Trophoblast cell (in vitro differentiated cells and primary cell): ENCODE measurements at regions not wholly inside any gene's neighbourhood (a gene's known extent, or its start where the extent isn't known, plus 50 kb on each side); places are given as distances from the start of the nearest gene placed in this dataset.
A peak's percentile ranks its signal among the peaks of the same experiment; 100 is the strongest.

Source experiments
- DNase-seq, 2 donors: peaks; one replicate each; pipeline ENCODE4 v3.0.0-alpha.2; 2016
- H2AFZ ChIP-seq: 2 replicates; pipeline ENCODE4 v1.6.1; 2013; ENCODE audit warnings: low read length, moderate library complexity, mild to moderate bottlenecking; ENCODE audit not compliant: insufficient read depth, poor library complexity
- H2AK5ac ChIP-seq: 2 replicates; pipeline ENCODE4 v1.6.1; 2013; ENCODE audit warnings: mild to moderate bottlenecking, low read length
- H2BK120ac ChIP-seq: 2 replicates; pipeline ENCODE4 v1.6.1; 2013; ENCODE audit warnings: low read length, mild to moderate bottlenecking, moderate library complexity; ENCODE audit not compliant: insufficient read depth, poor library complexity
- H2BK12ac ChIP-seq: 2 replicates; pipeline ENCODE4 v1.6.1; 2013; ENCODE audit warnings: mild to moderate bottlenecking, low read length, moderate library complexity
- H2BK5ac ChIP-seq: 2 replicates; pipeline ENCODE4 v1.6.1; 2013; ENCODE audit warnings: low read length, low read depth, moderate library complexity, mild to moderate bottlenecking; ENCODE audit not compliant: poor library complexity
- H3K14ac ChIP-seq: 2 replicates; pipeline ENCODE4 v1.6.1; 2013; ENCODE audit warnings: mild to moderate bottlenecking, low read length
- H3K18ac ChIP-seq: 2 replicates; pipeline ENCODE4 v1.6.1; 2013; ENCODE audit warnings: mild to moderate bottlenecking, low read length
- H3K23ac ChIP-seq: 2 replicates; pipeline ENCODE4 v1.6.1; 2013; ENCODE audit warnings: low read length
- H3K27ac ChIP-seq: 2 replicates; pipeline ENCODE4 v1.5.1; 2013; ENCODE audit warnings: low read depth, mild to moderate bottlenecking, inconsistent platforms, low read length, moderate library complexity
- H3K27me3 ChIP-seq: 2 replicates; pipeline ENCODE4 v1.6.1; 2013; ENCODE audit warnings: inconsistent platforms, mild to moderate bottlenecking, low read length, moderate library complexity; ENCODE audit not compliant: insufficient read depth
- H3K36me3 ChIP-seq, 2 experiments: 1 replicate in 1 of 2; 2 replicates in 1 of 2; pipeline ENCODE4 v1.6.1; 2013; ENCODE audit warnings: low read length in 2 of 2, mild to moderate bottlenecking in 2 of 2, moderate library complexity in 1 of 2; ENCODE audit not compliant: insufficient read depth in 2 of 2, control insufficient read depth in 1 of 2
- H3K4ac ChIP-seq: 2 replicates; pipeline ENCODE4 v1.6.1; 2013; ENCODE audit warnings: low read depth, mild to moderate bottlenecking, low read length, moderate library complexity
- H3K4me1 ChIP-seq, 2 experiments: 1 replicate in 1 of 2; 2 replicates in 1 of 2; pipeline ENCODE4 v1.6.1; 2013; ENCODE audit warnings: low read length in 2 of 2, mild to moderate bottlenecking in 2 of 2, moderate library complexity in 1 of 2; ENCODE audit not compliant: insufficient read depth in 2 of 2, control insufficient read depth in 1 of 2
- H3K4me2 ChIP-seq: 2 replicates; pipeline ENCODE4 v1.6.1; 2013; ENCODE audit warnings: inconsistent platforms, mild to moderate bottlenecking, low read length, moderate library complexity
- H3K4me3 ChIP-seq: 2 replicates; pipeline ENCODE4 v1.5.1; 2013; ENCODE audit warnings: mild to moderate bottlenecking, low read depth, low read length, inconsistent platforms
- H3K79me1 ChIP-seq: one replicate; pipeline ENCODE4 v1.6.1; 2013; ENCODE audit warnings: low read length
- H3K79me2 ChIP-seq: 2 replicates; pipeline ENCODE4 v1.6.1; 2013; ENCODE audit warnings: low read length, mild to moderate bottlenecking; ENCODE audit not compliant: control insufficient read depth, insufficient read depth, poor library complexity
- H3K9ac ChIP-seq: 2 replicates; pipeline ENCODE4 v1.6.1; 2013; ENCODE audit warnings: mild to moderate bottlenecking, low read length
- H3K9me3 ChIP-seq: 2 replicates; pipeline ENCODE4 v1.6.1; 2013; ENCODE audit warnings: low read depth, mild to moderate bottlenecking, control low read depth, inconsistent platforms, low read length; ENCODE audit not compliant: insufficient read depth
- H4K12ac ChIP-seq: 2 replicates; pipeline ENCODE4 v1.6.1; 2013; ENCODE audit warnings: low read depth, mild to moderate bottlenecking, low read length, moderate library complexity
- H4K8ac ChIP-seq: 2 replicates; pipeline ENCODE4 v1.6.1; 2013; ENCODE audit warnings: low read depth, mild to moderate bottlenecking, low read length, moderate library complexity
- H4K91ac ChIP-seq: one replicate; pipeline ENCODE4 v1.6.1; 2013; ENCODE audit warnings: low read depth, mild to moderate bottlenecking, low read length, moderate library complexity
- WGBS: extraction: QIAGEN DNeasy Blood & Tissue Kit; methylation state at CpG from one replicate; pipeline ENCODE4 v1.1.7; 2013; ENCODE audit warnings: missing lambda C conversion rate; ENCODE audit not compliant: insufficient read length, insufficient coverage; ENCODE audit errors: extremely low coverage; 5-methylcytosine and 5-hydroxymethylcytosine counted together

DNA sequence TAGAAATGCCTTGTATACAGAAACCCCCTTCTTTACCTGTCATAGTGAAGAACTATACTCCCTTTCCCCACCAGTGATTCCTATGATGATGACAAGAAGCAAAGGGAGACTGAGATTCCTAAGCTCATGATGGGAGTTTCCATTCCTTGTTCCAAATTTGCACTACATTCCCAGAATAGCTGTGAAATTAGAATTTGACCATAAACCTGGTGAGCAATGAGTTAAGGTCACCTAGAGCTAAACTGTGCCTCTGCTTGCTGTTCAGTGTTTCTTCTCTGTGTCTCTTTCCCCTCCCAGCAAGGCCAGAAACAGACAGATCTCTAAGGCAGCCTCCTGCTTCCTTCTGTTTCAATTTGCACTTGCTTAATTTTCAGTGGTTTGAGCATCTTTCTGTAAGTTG lies 332.1 kb downstream of the PIK3R1 start:
- no peak overlapping the region for H3K14ac ChIP-seq
- H3K9ac ChIP-seq: no peak overlapping the region
- DNase-seq: no peak
- no peak overlapping the region for H3K4ac ChIP-seq
- H3K36me3 ChIP-seq: no peaks in the 10 kb centered on the region
- H4K91ac ChIP-seq: no peak overlapping the region
- H2AFZ ChIP-seq: no peak overlapping the region
- H4K8ac ChIP-seq: no peak overlapping the region
- peaks cover 0 to 11% of the 10 kb centered on the region in 2 experiments for H3K4me1 ChIP-seq
- no peak overlapping the region for H3K23ac ChIP-seq
- H3K27ac ChIP-seq: no peak overlapping the region
- H3K79me1 ChIP-seq: peaks cover 4% of the 10 kb centered on the region
- H3K27me3 ChIP-seq: no peaks in the 10 kb centered on the region
- no peak overlapping the region for H2BK5ac ChIP-seq
- no peak overlapping the region for H2AK5ac ChIP-seq
- no peak overlapping the region for H2BK12ac ChIP-seq
- H3K4me2 ChIP-seq: no peak overlapping the region
- no peak overlapping the region for H3K4me3 ChIP-seq
- H3K18ac ChIP-seq: no peak overlapping the region
- no peaks in the 10 kb centered on the region for H3K79me2 ChIP-seq
- H3K9me3 ChIP-seq: no peaks in the 10 kb centered on the region
- H2BK120ac ChIP-seq: no peak overlapping the region
- H4K12ac ChIP-seq: no peak overlapping the region

- Histone ChIP-seq H3K79me2 (no peaks in the 10 kb centered on the region), H4K12ac (no peak overlapping the region), H2BK5ac (peak overlapping the region; percentile 58), H2BK120ac (no peak overlapping the region), H3K9ac (no peak overlapping the region), H2AFZ (no peak overlapping the region), H3K27me3 (no peaks in the 10 kb centered on the region), H3K18ac (no peak overlapping the region), H4K8ac (no peak overlapping the region), H3K4me2 (no peak overlapping the region), H3K36me3 (no peaks in the 10 kb centered on the region), H3K4me3 (no peak overlapping the region), H3K14ac (no peak overlapping the region), H2AK5ac (no peak overlapping the region), H3K23ac (no peak overlapping the region), H2BK12ac (no peak overlapping the region), H4K91ac (no peak overlapping the region), H3K79me1 (peaks cover 4% of the 10 kb centered on the region), H3K27ac (no peak overlapping the region), H3K9me3 (no peaks in the 10 kb centered on the region), H3K4ac (no peak overlapping the region), H3K4me1 (peaks cover 0 to 7% of the 10 kb centered on the region in 2 experiments)
- WGBS: no CpG with 5 or more reads among the region's 13 CpGs
- DNase-seq: peak in 1 of 2 donors; percentile 7
Observed at GRCh38 chr5:68548959-68549676, 333.6 kb downstream of the PIK3R1 start.

GRCh38 chr5:68550015-68550414 lies 334.5 kb downstream of the PIK3R1 start:
- H4K12ac ChIP-seq: no peak overlapping the region
- H2BK120ac ChIP-seq: no peak overlapping the region
- H3K27me3 ChIP-seq: no peaks in the 10 kb centered on the region
- no peaks in the 10 kb centered on the region for H3K36me3 ChIP-seq
- H3K23ac ChIP-seq: no peak overlapping the region
- peaks cover 4% of the 10 kb centered on the region for H3K79me1 ChIP-seq
- no peak overlapping the region for H3K14ac ChIP-seq
- H4K91ac ChIP-seq: no peak overlapping the region
- H3K4me2 ChIP-seq: no peak overlapping the region
- no peak overlapping the region for H2BK5ac ChIP-seq
- no peaks in the 10 kb centered on the region for H3K9me3 ChIP-seq
- H3K18ac ChIP-seq: no peak overlapping the region
- no peak overlapping the region for H2AFZ ChIP-seq
- no peak overlapping the region for H3K4me3 ChIP-seq
- no peak overlapping the region for H3K4ac ChIP-seq
- H3K4me1 ChIP-seq: peaks cover 0 to 2% of the 10 kb centered on the region in 2 experiments
- H2BK12ac ChIP-seq: peak overlapping the region; percentile 39
- no peak for DNase-seq
- H2AK5ac ChIP-seq: no peak overlapping the region
- no peak overlapping the region for H4K8ac ChIP-seq
- no peaks in the 10 kb centered on the region for H3K79me2 ChIP-seq
- H3K9ac ChIP-seq: no peak overlapping the region
- no peak overlapping the region for H3K27ac ChIP-seq

- H2AK5ac ChIP-seq: no peak overlapping the region
- no peak overlapping the region for H4K12ac ChIP-seq
- H3K27ac ChIP-seq: no peak overlapping the region
- H3K9me3 ChIP-seq: no peaks in the 10 kb centered on the region
- no peak overlapping the region for H2BK12ac ChIP-seq
- H2AFZ ChIP-seq: no peak overlapping the region
- peaks cover 2% of the 10 kb centered on the region for H3K79me1 ChIP-seq
- no peak overlapping the region for H2BK5ac ChIP-seq
- no peak overlapping the region for H3K23ac ChIP-seq
- H3K18ac ChIP-seq: no peak overlapping the region
- no peak overlapping the region for H3K4me3 ChIP-seq
- peaks cover 2 to 7% of the 10 kb centered on the region in 2 experiments for H3K4me1 ChIP-seq
- no peak overlapping the region for H4K91ac ChIP-seq
- no peak overlapping the region for H2BK120ac ChIP-seq
- H3K36me3 ChIP-seq: no peaks in the 10 kb centered on the region
- no peak overlapping the region for H3K14ac ChIP-seq
- H3K79me2 ChIP-seq: no peaks in the 10 kb centered on the region
- DNase-seq: no peak
- H3K9ac ChIP-seq: no peak overlapping the region
- H3K27me3 ChIP-seq: no peaks in the 10 kb centered on the region
- H4K8ac ChIP-seq: no peak overlapping the region
- H3K4me2 ChIP-seq: no peak overlapping the region
- WGBS: no CpG with 5 or more reads among the region's 5 CpGs
- no peak overlapping the region for H3K4ac ChIP-seq
Observed at GRCh38 chr5:68551436-68551835, 335.9 kb downstream of the PIK3R1 start.
